ENCODE measurements at regions not wholly inside any gene's neighbourhood (a gene's known extent, or its start where the extent isn't known, plus 50 kb on each side); places are given as distances from the start of the nearest gene placed in this dataset.

GRCh38 chr13:106846571-106847448 is 278.9 kb upstream of the ARGLU1 start:
- TF ChIP-seq POLR2A (IDR thresholded peaks at IDR 0.05; ENCODE audit: extremely low read depth, insufficient read length) (no peak), MAX (IDR thresholded peaks at IDR 0.05; ENCODE audit: low read depth, low read length) (no peak)
- TF ChIP-seq, protein P1, sequence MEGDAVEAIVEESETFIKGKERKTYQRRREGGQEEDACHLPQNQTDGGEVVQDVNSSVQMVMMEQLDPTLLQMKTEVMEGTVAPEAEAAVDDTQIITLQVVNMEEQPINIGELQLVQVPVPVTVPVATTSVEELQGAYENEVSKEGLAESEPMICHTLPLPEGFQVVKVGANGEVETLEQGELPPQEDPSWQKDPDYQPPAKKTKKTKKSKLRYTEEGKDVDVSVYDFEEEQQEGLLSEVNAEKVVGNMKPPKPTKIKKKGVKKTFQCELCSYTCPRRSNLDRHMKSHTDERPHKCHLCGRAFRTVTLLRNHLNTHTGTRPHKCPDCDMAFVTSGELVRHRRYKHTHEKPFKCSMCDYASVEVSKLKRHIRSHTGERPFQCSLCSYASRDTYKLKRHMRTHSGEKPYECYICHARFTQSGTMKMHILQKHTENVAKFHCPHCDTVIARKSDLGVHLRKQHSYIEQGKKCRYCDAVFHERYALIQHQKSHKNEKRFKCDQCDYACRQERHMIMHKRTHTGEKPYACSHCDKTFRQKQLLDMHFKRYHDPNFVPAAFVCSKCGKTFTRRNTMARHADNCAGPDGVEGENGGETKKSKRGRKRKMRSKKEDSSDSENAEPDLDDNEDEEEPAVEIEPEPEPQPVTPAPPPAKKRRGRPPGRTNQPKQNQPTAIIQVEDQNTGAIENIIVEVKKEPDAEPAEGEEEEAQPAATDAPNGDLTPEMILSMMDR (IDR thresholded peaks at IDR 0.05; ENCODE audit: low read depth, low read length): no peak

All from NB4 (cell line).